GM12872 (cell line): ENCODE measurements at regions not wholly inside any gene's neighbourhood (a gene's known extent, or its start where the extent isn't known, plus 50 kb on each side); places are given as distances from the start of the nearest gene placed in this dataset.

Experiments
- CTCF ChIP-seq: IDR thresholded peaks from 3 replicates; pipeline ENCODE4 v1.5.1; 2011; ENCODE audit warnings: low read depth, mild to moderate bottlenecking, low read length, moderate library complexity; ENCODE audit not compliant: insufficient read depth

- no peak for TF ChIP-seq CTCF
These were observed 284.6 kb downstream of the RNF144A start for GRCh38 chr2:7201851-7202250.

GRCh38 chr2:7203056-7203467 is 285.9 kb downstream of the RNF144A start:
- peak; percentile 78 for TF ChIP-seq CTCF

GRCh38 chr2:7205151-7205830 is 288.1 kb downstream of the RNF144A start:
- TF ChIP-seq CTCF = no peak

GRCh38 chr2:7206111-7206810 is 289.0 kb downstream of the RNF144A start:
- TF ChIP-seq CTCF = no peak

- no peak for TF ChIP-seq CTCF
These were observed 290.4 kb downstream of the RNF144A start for GRCh38 chr2:7207631-7208030.

GRCh38 chr2:7209757-7210555 is 292.7 kb downstream of the RNF144A start:
- no peak for TF ChIP-seq CTCF

- no peak for TF ChIP-seq CTCF
These were observed 293.5 kb downstream of the RNF144A start for GRCh38 chr2:7210712-7211111.
